Motor neuron (in vitro differentiated cells): ENCODE measurements at regions not wholly inside any gene's neighbourhood (a gene's known extent, or its start where the extent isn't known, plus 50 kb on each side); places are given as distances from the start of the nearest gene placed in this dataset.
"Not testable (repeated sequence)": the region's sequence is repeated elsewhere in the genome, so short reads cannot be mapped to it uniquely, and the experiment has no call there.

Experiments used
- ATAC-seq, 8 experiments: fragments of 200-7000 bp; cut with Tn5 transposase; replicated peaks in 6 of 8; 2 replicates each; pipeline ENCODE4 v1.8.0; 2021; ENCODE audit warnings: mild to moderate bottlenecking in 8 of 8, moderate library complexity in 8 of 8
- H3K27ac ChIP-seq, 2 donors: fragments of 250-450 bp; sonication (Bioruptor Pico); 2 replicates each; pipeline ENCODE4 v1.9.0; 2021; ENCODE audit warnings: antibody characterized with exemption in 2 of 2, mild to moderate bottlenecking in 2 of 2, moderate library complexity in 1 of 2
- H3K4me1 ChIP-seq, 2 donors: fragments of 250-450 bp; sonication (Bioruptor Pico); replicated peaks in 1 of 2; 2 replicates each; pipeline ENCODE4 v1.6.1; 2021; ENCODE audit warnings: antibody characterized with exemption in 2 of 2, mild to moderate bottlenecking in 2 of 2, moderate library complexity in 1 of 2
- H3K4me3 ChIP-seq, 5 donors: fragments of 250-450 bp; sonication (Bioruptor Pico); 2 replicates each; pipeline ENCODE4 v1.9.0; 2021; ENCODE audit warnings: antibody characterized with exemption in 5 of 5, mild to moderate bottlenecking in 5 of 5, moderate library complexity in 4 of 5
- WGBS, 10 experiments: fragments of 450-650 bp; shearing (Covaris generic); methylation state at CpG; one replicate each; pipeline ENCODE4 v1.0.0; 2022; 5-methylcytosine and 5-hydroxymethylcytosine counted together
- in situ Hi-C, 9 experiments: fragments of 400-800 bp; cut with MboI; loops; one replicate each; pipeline ENCODE4 v1.15.0; 2021; ENCODE audit warnings: low sequenced_read_pairs in 9 of 9, low pct_unique_long_range_greater_than_20kb in 2 of 9; ENCODE audit not compliant: unreplicated experiment in 9 of 9

GRCh38 chrX:817759-818300 lies 187.2 kb downstream of the SHOX start:
- H3K27ac ChIP-seq, result no peak overlapping the region
- no peak overlapping the region for H3K4me3 ChIP-seq
- in situ Hi-C loops, result no loop called here
- H3K4me1 ChIP-seq, result no peaks in the 10 kb centered on the region
- WGBS, 10 experiments, result 62 to 100% (median 93%) methylated on average over 3 to 9 of the region's 9 CpGs; no CpG with 5 or more reads in 1 of the 10 experiments
- no peak for ATAC-seq

- ATAC-seq, H3K4me3 ChIP-seq, H3K4me1 ChIP-seq, H3K27ac ChIP-seq, in situ Hi-C loops: not testable (repeated sequence)
- 0 to 100% (median 67%) methylated on average over 1 to 8 of the region's 9 CpGs; no CpG with 5 or more reads in 4 of the 10 experiments for WGBS, 10 experiments
Observed at GRCh38 chrX:817147-817546, 186.6 kb downstream of the SHOX start.

GRCh38 chrX:816411-816810 lies 185.8 kb downstream of the SHOX start:
- in situ Hi-C loops, result no loop called here
- Histone ChIP-seq H3K4me3 (no peak overlapping the region), H3K4me1 (no peaks in the 10 kb centered on the region), H3K27ac (no peak overlapping the region)
- ATAC-seq, result no peak
- WGBS, 10 experiments, result 31 to 96% (median 73%) methylated on average over 2 to 9 of the region's 14 CpGs; no CpG with 5 or more reads in 5 of the 10 experiments

GRCh38 chrX:810186-810585 lies 179.6 kb downstream of the SHOX start:
- Histone ChIP-seq H3K4me3 (no peak overlapping the region), H3K4me1 (peaks cover under 1 to 3% of the 10 kb centered on the region in 2 donors), H3K27ac (no peak overlapping the region)
- ATAC-seq, result no peak
- in situ Hi-C loops, result no loop called here
- WGBS, 10 experiments, result 20 to 92% (median 79%) methylated on average over 1 to 5 of the region's 5 CpGs; no CpG with 5 or more reads in 1 of the 10 experiments

- no peak for ATAC-seq
- H3K4me3 ChIP-seq, result no peak overlapping the region
- 57 to 100% (median 80%) methylated on average over 2 to 11 of the region's 11 CpGs; no CpG with 5 or more reads in 3 of the 10 experiments for WGBS, 10 experiments
- in situ Hi-C loops, result no loop called here
- peaks cover 3% of the 10 kb centered on the region in 2 donors for H3K4me1 ChIP-seq
- H3K27ac ChIP-seq, result no peak overlapping the region
Observed at GRCh38 chrX:809081-809480, 178.5 kb downstream of the SHOX start.

GRCh38 chrX:806586-806985 lies 176.0 kb downstream of the SHOX start:
- no peak for ATAC-seq
- Histone ChIP-seq H3K27ac (no peak overlapping the region), H3K4me1 (peaks cover 3% of the 10 kb centered on the region in 2 donors), H3K4me3 (no peak overlapping the region)
- in situ Hi-C loops, result no loop called here
- 0 to 92% (median 76%) methylated on average over 3 to 7 of the region's 8 CpGs; no CpG with 5 or more reads in 4 of the 10 experiments for WGBS, 10 experiments

- H3K4me1 ChIP-seq, result peaks cover 3% of the 10 kb centered on the region in 2 donors
- ATAC-seq, result no peak
- no peak overlapping the region for H3K27ac ChIP-seq
- in situ Hi-C loops, result no loop called here
- H3K4me3 ChIP-seq, result no peak overlapping the region
- 67 to 100% (median 100%) methylated on average over 1 to 9 of the region's 11 CpGs; no CpG with 5 or more reads in 5 of the 10 experiments for WGBS, 10 experiments
Observed at GRCh38 chrX:805988-806387, 175.4 kb downstream of the SHOX start.

GRCh38 chrX:805103-805670 lies 174.6 kb downstream of the SHOX start:
- no peak for ATAC-seq
- WGBS, 10 experiments, result 0 to 59% (median 23%) methylated on average over 5 to 15 of the region's 16 CpGs; no CpG with 5 or more reads in 1 of the 10 experiments
- Histone ChIP-seq H3K27ac (no peak overlapping the region), H3K4me1 (peaks cover 3% of the 10 kb centered on the region in 2 donors), H3K4me3 (no peak overlapping the region)
- in situ Hi-C loops, result no loop called here

GRCh38 chrX:802846-803245 lies 172.3 kb downstream of the SHOX start:
- Histone ChIP-seq H3K4me1 (peaks cover 0 to 3% of the 10 kb centered on the region in 2 donors), H3K27ac (no peak overlapping the region), H3K4me3 (no peak overlapping the region)
- in situ Hi-C loops, result no loop called here
- 20 to 100% (median 93%) methylated on average over 1 to 6 of the region's 6 CpGs; no CpG with 5 or more reads in 5 of the 10 experiments for WGBS, 10 experiments
- no peak for ATAC-seq

- WGBS, 10 experiments, result 50 to 100% (median 89%) methylated on average over 1 to 3 of the region's 3 CpGs; no CpG with 5 or more reads in 5 of the 10 experiments
Observed at GRCh38 chrX:799808-800207, 169.2 kb downstream of the SHOX start.

GRCh38 chrX:794311-794710 lies 163.7 kb downstream of the SHOX start:
- Histone ChIP-seq H3K4me3 (no peak overlapping the region), H3K4me1 (peaks cover 11 to 17% of the 10 kb centered on the region in 2 donors), H3K27ac (no peak overlapping the region)
- in situ Hi-C loops, result no loop called here
- WGBS, 10 experiments, result 47 to 94% (median 83%) methylated on average over 2 to 10 of the region's 11 CpGs; no CpG with 5 or more reads in 4 of the 10 experiments
- no peak for ATAC-seq

More at GRCh38 chrX:799808-800207, 169.2 kb downstream of the SHOX start:
- in situ Hi-C loops, result no loop called here
- Histone ChIP-seq H3K4me3 (no peak overlapping the region), H3K4me1 (no peaks in the 10 kb centered on the region), H3K27ac (no peak overlapping the region)
- ATAC-seq, result no peak

GRCh38 chrX:793216-793770 lies 162.7 kb downstream of the SHOX start:
- ATAC-seq, result no peak
- 67 to 84% (median 80%) methylated on average over 3 to 9 of the region's 24 CpGs; no CpG with 5 or more reads in 6 of the 10 experiments for WGBS, 10 experiments
- Histone ChIP-seq H3K4me3 (no peak overlapping the region), H3K27ac (no peak overlapping the region), H3K4me1 (peaks cover 17 to 27% of the 10 kb centered on the region in 2 donors)
- in situ Hi-C loops, result no loop called here

GRCh38 chrX:791479-792034 lies 161.0 kb downstream of the SHOX start:
- WGBS, 10 experiments, result 18 to 66% (median 41%) methylated on average over 8 to 11 of the region's 14 CpGs
- no peak for ATAC-seq
- H3K4me3 ChIP-seq, result no peak overlapping the region
- H3K4me1 ChIP-seq, result peaks cover 17 to 27% of the 10 kb centered on the region in 2 donors
- in situ Hi-C loops, result no loop called here
- peak overlapping the region in 1 of 2 donors; percentile 16 for H3K27ac ChIP-seq
